GM12864 (cell line): ENCODE measurements at regions not wholly inside any gene's neighbourhood (a gene's known extent, or its start where the extent isn't known, plus 50 kb on each side); places are given as distances from the start of the nearest gene placed in this dataset.
"Not testable (repeated sequence)": the region's sequence is repeated elsewhere in the genome, so short reads cannot be mapped to it uniquely, and the experiment has no call there.

Experiments used
- DNase-seq: peaks from one replicate; pipeline ENCODE4 v3.0.0-alpha.2; 2011; ENCODE audit warnings: low read depth
- H3K4me3 ChIP-seq: 2 replicates; pipeline ENCODE4 v1.5.1; 2011; ENCODE audit warnings: mild to moderate bottlenecking, low read depth, low read length, control low read depth
- CTCF ChIP-seq: IDR thresholded peaks from 2 replicates; pipeline ENCODE4 v1.5.1; 2011; ENCODE audit warnings: low read depth, mild to moderate bottlenecking, moderate library complexity, low read length, control low read depth, inconsistent platforms; ENCODE audit errors: missing control alignments

DNA sequence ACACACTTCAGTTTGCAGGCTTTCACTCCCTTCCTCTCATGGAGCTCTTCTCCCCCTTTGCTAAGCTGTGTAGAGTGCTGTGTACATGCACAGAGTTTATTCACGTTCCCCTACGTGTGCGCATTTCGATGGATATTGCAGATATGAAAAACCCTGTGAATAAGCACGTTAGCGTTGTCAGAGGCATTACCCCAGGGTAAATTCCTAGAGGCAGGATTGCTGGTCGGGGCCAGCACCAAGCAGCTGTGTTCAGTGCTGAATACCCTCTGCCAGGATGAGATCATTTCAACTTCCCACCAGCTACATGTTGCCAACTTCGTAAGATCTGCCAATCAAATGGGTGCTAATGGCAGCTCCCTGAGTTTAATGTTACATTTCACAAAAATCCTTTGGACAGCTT is 172.3 kb upstream of the PPP1R26 start:
- no peak for TF ChIP-seq CTCF
- DNase-seq, result no peak

DNA sequence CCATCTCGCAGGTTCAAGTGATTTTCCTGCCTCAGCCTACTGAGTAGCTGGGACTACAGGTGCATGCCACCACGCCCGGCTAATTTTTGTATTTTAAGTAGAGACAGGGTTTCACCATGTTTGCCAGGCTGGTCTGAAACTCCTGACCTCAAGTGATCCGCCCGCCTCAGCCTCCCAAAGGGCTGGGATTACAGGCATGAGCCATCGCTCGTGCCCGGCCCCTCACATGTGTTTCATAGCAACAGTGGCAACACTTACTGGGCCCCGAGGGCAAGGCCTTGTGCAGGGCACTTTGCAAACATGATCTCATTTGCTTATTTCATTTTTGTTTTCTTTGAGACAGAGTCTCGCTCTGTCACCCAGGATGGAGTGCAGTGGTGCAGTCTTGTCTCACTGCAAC is 171.7 kb upstream of the PPP1R26 start:
- H3K4me3 ChIP-seq, DNase-seq: not testable (repeated sequence)

More for the DNA sequence above, 172.3 kb upstream of the PPP1R26 start:
- no peak overlapping the region for H3K4me3 ChIP-seq

GRCh38 chr9:135308821-135309762 is 170.5 kb upstream of the PPP1R26 start:
- H3K4me3 ChIP-seq, result no peak overlapping the region
- no peak for DNase-seq
- TF ChIP-seq CTCF, result no peak

GRCh38 chr9:135309763-135310125 is 169.8 kb upstream of the PPP1R26 start:
- DNase-seq, result no peak
- no peak for TF ChIP-seq CTCF
- no peak overlapping the region for H3K4me3 ChIP-seq

DNA sequence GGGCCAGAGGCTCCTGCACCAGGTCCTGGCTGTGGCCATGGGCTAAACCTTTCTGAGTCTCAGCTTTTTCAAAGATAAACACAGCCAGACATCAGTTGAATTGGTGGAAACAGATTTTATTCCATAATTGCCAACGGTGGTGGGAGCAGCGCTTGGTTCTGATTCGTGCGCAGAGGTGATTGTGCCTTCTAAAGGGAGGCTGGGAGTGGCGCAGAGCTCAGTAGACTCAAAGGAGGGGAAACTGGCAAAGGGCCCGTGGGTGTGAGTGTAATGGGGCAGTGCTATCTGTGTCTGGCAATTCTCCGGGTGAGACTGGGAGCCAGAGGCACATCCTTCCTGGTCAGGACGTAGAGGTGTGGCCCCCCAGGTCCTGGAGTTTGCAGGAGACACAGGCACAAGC is 169.4 kb upstream of the PPP1R26 start:
- TF ChIP-seq CTCF, result no peak
- no peak overlapping the region for H3K4me3 ChIP-seq
- DNase-seq, result no peak

DNA sequence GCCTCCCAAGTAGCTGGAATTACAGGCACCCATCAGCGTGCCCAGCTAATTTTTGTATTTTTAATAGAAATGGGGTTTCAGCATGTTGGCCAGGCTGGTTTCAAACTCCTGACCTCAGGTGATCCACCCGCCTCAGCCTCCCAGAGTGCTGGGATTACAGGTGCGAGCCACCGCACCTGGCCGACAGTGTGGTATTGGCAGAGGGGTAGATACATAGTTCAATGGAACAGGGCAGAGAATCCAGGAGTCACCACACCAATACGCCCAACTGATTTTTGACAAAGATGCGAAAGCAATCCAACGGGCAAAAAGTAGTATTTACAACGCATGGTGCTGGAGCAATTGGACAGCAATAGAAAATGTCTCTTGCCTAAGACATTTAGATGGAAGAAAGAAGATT is 164.0 kb upstream of the PPP1R26 start:
- DNase-seq, result no peak
- TF ChIP-seq CTCF, result no peak
- no peak overlapping the region for H3K4me3 ChIP-seq

- no peak for TF ChIP-seq CTCF
Observed at GRCh38 chr9:135320331-135320730, 159.3 kb upstream of the PPP1R26 start.

More at GRCh38 chr9:135320331-135320730, 159.3 kb upstream of the PPP1R26 start:
- H3K4me3 ChIP-seq, result no peak overlapping the region
- DNase-seq, result no peak
